Astrocyte (in vitro differentiated cells and primary cell): ENCODE measurements at regions not wholly inside any gene's neighbourhood (a gene's known extent, or its start where the extent isn't known, plus 50 kb on each side); places are given as distances from the start of the nearest gene placed in this dataset.
A peak's percentile ranks its signal among the peaks of the same experiment; 100 is the strongest.

Source experiments
- DNase-seq: peaks from one replicate; pipeline ENCODE4 v3.0.0-alpha.2; 2010; ENCODE audit warnings: low read depth
- FAIRE-seq: peaks from 2 replicates; lab custom pipeline; 2011; peaks lifted over from hg19 to GRCh38; lab: Jason Lieb, UNC
- H2AFZ ChIP-seq: 2 replicates; pipeline ENCODE4 v1.6.0; 2012; ENCODE audit warnings: low read depth, low read length, inconsistent platforms
- H3K27ac ChIP-seq: 2 replicates; pipeline ENCODE4 v1.5.1; 2011; ENCODE audit warnings: low read depth, low read length, inconsistent platforms
- H3K27me3 ChIP-seq: 2 replicates; pipeline ENCODE4 v1.6.0; 2011; ENCODE audit warnings: low read length, inconsistent platforms; ENCODE audit not compliant: insufficient read depth
- H3K36me3 ChIP-seq: 2 replicates; pipeline ENCODE4 v1.5.1; 2011; ENCODE audit warnings: low read length, inconsistent platforms; ENCODE audit not compliant: insufficient read depth
- H3K4me1 ChIP-seq: 2 replicates; pipeline ENCODE4 v1.5.1; 2011; ENCODE audit warnings: low read length, inconsistent platforms; ENCODE audit not compliant: insufficient read depth
- H3K4me2 ChIP-seq: 2 replicates; pipeline ENCODE4 v1.6.0; 2012; ENCODE audit warnings: low read length, inconsistent platforms
- H3K4me3 ChIP-seq: 2 replicates; pipeline ENCODE4 v1.5.1; 2011; ENCODE audit warnings: low read depth, mild to moderate bottlenecking, low read length, inconsistent platforms; ENCODE audit not compliant: insufficient read depth
- H3K79me2 ChIP-seq: 2 replicates; pipeline ENCODE4 v1.6.0; 2012; ENCODE audit warnings: mild to moderate bottlenecking, low read length, inconsistent platforms; ENCODE audit not compliant: insufficient read depth
- H3K9ac ChIP-seq: 2 replicates; pipeline ENCODE4 v1.6.0; 2012; ENCODE audit warnings: mild to moderate bottlenecking, low read length, inconsistent platforms
- H3K9me3 ChIP-seq: 2 replicates; pipeline ENCODE4 v1.5.1; 2012; ENCODE audit warnings: low read depth, mild to moderate bottlenecking, low read length, inconsistent platforms; ENCODE audit not compliant: insufficient read depth
- H4K20me1 ChIP-seq: 2 replicates; pipeline ENCODE4 v1.6.0; 2012; ENCODE audit warnings: low read length, inconsistent platforms; ENCODE audit not compliant: insufficient read depth
- H3K27ac Mint-ChIP-seq: one replicate; pipeline ENCODE4 v1.8.0; 2021; ENCODE audit warnings: mild to moderate bottlenecking, mixed read lengths; ENCODE audit not compliant: unreplicated experiment
- H3K27me3 Mint-ChIP-seq: one replicate; pipeline ENCODE4 v1.8.0; 2021; ENCODE audit warnings: low read depth, mixed read lengths; ENCODE audit not compliant: unreplicated experiment
- H3K36me3 Mint-ChIP-seq: one replicate; pipeline ENCODE4 v1.8.0; 2021; ENCODE audit warnings: low read depth, mixed read lengths; ENCODE audit not compliant: unreplicated experiment
- H3K4me1 Mint-ChIP-seq: one replicate; pipeline ENCODE4 v1.8.0; 2021; ENCODE audit warnings: low read depth, mixed read lengths; ENCODE audit not compliant: unreplicated experiment
- H3K4me3 Mint-ChIP-seq: one replicate; pipeline ENCODE4 v1.8.0; 2021; ENCODE audit warnings: mild to moderate bottlenecking, moderate library complexity, mixed read lengths; ENCODE audit not compliant: unreplicated experiment
- H3K9me3 Mint-ChIP-seq: one replicate; pipeline ENCODE4 v1.8.0; 2021; ENCODE audit warnings: mild to moderate bottlenecking, mixed read lengths; ENCODE audit not compliant: unreplicated experiment
- CTCF ChIP-seq: IDR thresholded peaks from 2 replicates; pipeline ENCODE4 v1.5.1; 2011; ENCODE audit warnings: low read depth, mild to moderate bottlenecking, inconsistent platforms, low read length, moderate library complexity; ENCODE audit not compliant: insufficient read depth
- EZH2 ChIP-seq: IDR thresholded peaks from 2 replicates; pipeline ENCODE4 v1.6.1; 2012; ENCODE audit warnings: mild to moderate bottlenecking, low read length, inconsistent platforms; ENCODE audit not compliant: insufficient read depth

DNA sequence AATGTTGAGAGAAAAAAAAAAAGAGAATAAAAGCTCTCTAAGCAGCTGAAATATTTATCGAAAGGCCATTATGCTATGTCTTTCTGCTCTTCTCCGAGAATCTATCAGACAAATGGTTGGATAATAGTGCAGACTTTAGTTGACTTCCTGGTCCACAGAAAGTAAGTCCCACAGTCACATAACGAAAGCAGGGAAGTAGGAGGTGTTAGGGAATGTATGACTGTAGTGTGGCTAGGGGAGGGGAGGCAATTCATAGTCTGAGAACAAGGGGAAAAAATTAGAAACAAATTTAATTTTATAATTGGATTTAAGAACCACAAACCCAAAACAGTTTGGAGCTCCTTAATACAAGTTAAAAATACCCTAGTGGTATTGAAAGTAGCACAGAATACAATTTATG is 79.7 kb upstream of the VEGFC start:
- H2AFZ ChIP-seq: no peak overlapping the region
- H3K27me3 Mint-ChIP-seq: no peaks in the 10 kb centered on the region
- peaks cover 3% of the 10 kb centered on the region for H3K4me1 Mint-ChIP-seq

DNA sequence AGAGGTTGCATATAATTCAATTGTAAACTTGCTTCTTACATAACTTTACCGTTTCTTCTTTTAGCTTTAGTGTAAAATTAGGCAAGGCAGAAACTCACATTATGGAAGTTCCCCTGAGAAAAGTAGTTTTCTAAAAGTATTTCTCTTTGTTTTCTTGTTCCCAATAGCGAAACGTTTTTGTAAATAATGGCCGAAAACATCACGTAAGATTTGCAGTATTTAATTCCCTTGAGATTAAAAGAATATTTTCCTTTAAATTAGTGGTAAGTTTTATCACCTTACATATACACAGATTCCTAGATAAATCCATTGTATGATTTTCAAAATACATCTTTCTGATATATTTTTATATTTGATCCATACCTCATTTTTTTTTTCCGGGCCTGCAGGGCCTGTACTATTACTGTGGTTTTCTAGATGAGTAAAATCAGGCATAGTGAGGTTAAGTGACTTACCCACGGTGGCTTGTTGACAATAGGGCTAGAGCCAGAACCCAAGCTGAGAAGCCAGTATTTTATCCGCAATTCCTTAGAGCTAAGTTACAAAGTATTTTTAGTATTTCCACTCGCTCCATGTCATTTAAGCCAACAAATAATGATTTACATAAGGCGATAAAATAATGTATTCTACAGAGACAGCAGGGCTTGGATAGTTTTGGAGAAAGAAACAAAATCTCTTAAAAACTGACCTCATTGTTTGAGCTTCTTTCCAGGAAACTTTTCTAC is 82.2 kb upstream of the VEGFC start:
- Mint-ChIP-seq H3K9me3 (peaks cover 12% of the 10 kb centered on the region), H3K4me3 (no peak overlapping the region), H3K27me3 (no peaks in the 10 kb centered on the region), H3K4me1 (peaks cover 3% of the 10 kb centered on the region), H3K36me3 (no peaks in the 10 kb centered on the region), H3K27ac (no peak overlapping the region)
- TF ChIP-seq EZH2 (no peak), CTCF (no peak)
- no peaks in the 10 kb centered on the region for H3K4me1 ChIP-seq
- no peaks in the 10 kb centered on the region for H3K79me2 ChIP-seq
- H3K4me3 ChIP-seq: no peak overlapping the region
- no peak overlapping the region for H2AFZ ChIP-seq
- no peaks in the 10 kb centered on the region for H4K20me1 ChIP-seq
- DNase-seq: no peak
- no peak overlapping the region for H3K4me2 ChIP-seq
- H3K9ac ChIP-seq: no peak overlapping the region
- no peaks in the 10 kb centered on the region for H3K9me3 ChIP-seq
- H3K27me3 ChIP-seq: no peaks in the 10 kb centered on the region
- no peak for FAIRE-seq
- no peak overlapping the region for H3K27ac ChIP-seq
- no peaks in the 10 kb centered on the region for H3K36me3 ChIP-seq

More for the DNA sequence above, 79.7 kb upstream of the VEGFC start:
- no peaks in the 10 kb centered on the region for H3K27me3 ChIP-seq
- Mint-ChIP-seq H3K9me3 (peaks cover 12% of the 10 kb centered on the region), H3K4me3 (no peak overlapping the region), H3K27ac (peak overlapping the region; percentile 22), H3K36me3 (no peaks in the 10 kb centered on the region)
- H3K4me2 ChIP-seq: no peak overlapping the region
- H3K79me2 ChIP-seq: no peaks in the 10 kb centered on the region
- no peaks in the 10 kb centered on the region for H3K4me1 ChIP-seq
- H3K4me3 ChIP-seq: no peak overlapping the region
- DNase-seq: no peak
- no peak overlapping the region for H3K9ac ChIP-seq
- no peak for FAIRE-seq
- H4K20me1 ChIP-seq: no peaks in the 10 kb centered on the region
- no peak overlapping the region for H3K27ac ChIP-seq
- TF ChIP-seq CTCF (no peak), EZH2 (no peak)
- no peaks in the 10 kb centered on the region for H3K9me3 ChIP-seq
- H3K36me3 ChIP-seq: no peaks in the 10 kb centered on the region

GRCh38 chr4:176875446-176875930 is 82.8 kb upstream of the VEGFC start:
- Histone ChIP-seq H4K20me1 (no peaks in the 10 kb centered on the region), H3K79me2 (no peaks in the 10 kb centered on the region), H3K27ac (no peak overlapping the region), H3K9ac (no peak overlapping the region), H3K36me3 (no peaks in the 10 kb centered on the region), H3K4me3 (no peak overlapping the region), H3K4me2 (no peak overlapping the region), H3K4me1 (no peaks in the 10 kb centered on the region), H3K27me3 (no peaks in the 10 kb centered on the region), H2AFZ (no peak overlapping the region), H3K9me3 (no peaks in the 10 kb centered on the region)
- DNase-seq: no peak
- no peak for FAIRE-seq
- Mint-ChIP-seq H3K27ac (no peak overlapping the region), H3K4me3 (no peak overlapping the region), H3K4me1 (peaks cover 3% of the 10 kb centered on the region), H3K27me3 (no peaks in the 10 kb centered on the region), H3K9me3 (peaks cover 6% of the 10 kb centered on the region), H3K36me3 (no peaks in the 10 kb centered on the region)
- TF ChIP-seq CTCF: no peak
- TF ChIP-seq EZH2: no peak
